COLO668 (cell line): ENCODE measurements at regions not wholly inside any gene's neighbourhood (a gene's known extent, or its start where the extent isn't known, plus 50 kb on each side); places are given as distances from the start of the nearest gene placed in this dataset.
"Not testable (repeated sequence)": the region's sequence is repeated elsewhere in the genome, so short reads cannot be mapped to it uniquely, and the experiment has no call there.

Experiments used
- DNase-seq: peaks from one replicate; lab custom pipeline; 2025; ENCODE audit not compliant: unreplicated experiment; lab: John Stamatoyannopoulos, UW

GRCh38 chr9:12351293-12352044 is 341.7 kb upstream of the TYRP1 start:
- DNase-seq: no peak

GRCh38 chr9:12352045-12352315 is 341.2 kb upstream of the TYRP1 start:
- no peak for DNase-seq

- no peak for DNase-seq
Measured at GRCh38 chr9:12363439-12363838, 329.7 kb upstream of the TYRP1 start.

GRCh38 chr9:12368569-12368968 is 324.6 kb upstream of the TYRP1 start:
- DNase-seq: no peak

GRCh38 chr9:12391839-12392509 is 301.2 kb upstream of the TYRP1 start:
- no peak for DNase-seq

GRCh38 chr9:12394105-12394504 is 299.1 kb upstream of the TYRP1 start:
- DNase-seq: no peak

- DNase-seq: no peak
Measured at GRCh38 chr9:12403721-12404120, 289.5 kb upstream of the TYRP1 start.

- DNase-seq: no peak
Measured at GRCh38 chr9:12413986-12414385, 279.2 kb upstream of the TYRP1 start.

GRCh38 chr9:12414514-12414913 is 278.7 kb upstream of the TYRP1 start:
- no peak for DNase-seq

- no peak for DNase-seq
Measured at GRCh38 chr9:12415361-12415760, 277.8 kb upstream of the TYRP1 start.

GRCh38 chr9:12416716-12417115 is 276.5 kb upstream of the TYRP1 start:
- no peak for DNase-seq

- DNase-seq: no peak
Measured at GRCh38 chr9:12424243-12424642, 268.9 kb upstream of the TYRP1 start.

- DNase-seq: no peak
Measured at GRCh38 chr9:12425878-12426864, 267.0 kb upstream of the TYRP1 start.

- no peak for DNase-seq
Measured at GRCh38 chr9:12439267-12439666, 253.9 kb upstream of the TYRP1 start.

- not testable (repeated sequence) for DNase-seq
Measured at GRCh38 chr9:12441080-12441479, 252.1 kb upstream of the TYRP1 start.

- DNase-seq: no peak
Measured at GRCh38 chr9:12441506-12441905, 251.7 kb upstream of the TYRP1 start.

- DNase-seq: no peak
Measured at GRCh38 chr9:12448246-12448645, 244.9 kb upstream of the TYRP1 start.

GRCh38 chr9:12457237-12457636 is 235.9 kb upstream of the TYRP1 start:
- no peak for DNase-seq

GRCh38 chr9:12461763-12462460 is 231.3 kb upstream of the TYRP1 start:
- no peak for DNase-seq

GRCh38 chr9:12462861-12463260 is 230.3 kb upstream of the TYRP1 start:
- no peak for DNase-seq

GRCh38 chr9:12463641-12464040 is 229.5 kb upstream of the TYRP1 start:
- no peak for DNase-seq
